IMR-90 (cell line): ENCODE measurements at regions not wholly inside any gene's neighbourhood (a gene's known extent, or its start where the extent isn't known, plus 50 kb on each side); places are given as distances from the start of the nearest gene placed in this dataset.

Experiments used
- ATAC-seq: fragments of 200-7000 bp; cut with Tn5 transposase; 2 replicates; pipeline ENCODE4 v1.9.1; 2020; ENCODE audit warnings: low read depth, mild to moderate bottlenecking, moderate library complexity
- BruUV-seq: library from RNA; stranded (reverse); fragments of 400-500 nt; replicated peaks from 2 replicates; lab custom pipeline; 2021; lab: Mats Ljungman, UMichigan
- CTCF ChIA-PET: fragments of 300-600 bp; formaldehyde crosslinking; extraction: SDS; loops from one replicate; lab custom pipeline; 2021; ENCODE audit warnings: antibody characterized with exemption; lab: Yijun Ruan, JAX
- POLR2A ChIA-PET: fragments of 300-600 bp; sonication (Branson Sonifier 250); formaldehyde crosslinking; loops from one replicate; lab custom pipeline; 2022; ENCODE audit warnings: antibody characterized with exemption; ENCODE audit not compliant: unreplicated experiment; lab: Charles Lee
- DNase-seq: peaks from one replicate; pipeline ENCODE4 v3.0.0; 2013
- H2AFZ ChIP-seq: replicated peaks from 2 replicates; pipeline ENCODE3; 2013; ENCODE audit warnings: low read length, mild to moderate bottlenecking; ENCODE audit not compliant: poor library complexity
- H2AK5ac ChIP-seq: 2 replicates; pipeline ENCODE4 v1.6.1; 2013; ENCODE audit warnings: low read depth, low read length, inconsistent platforms
- H2AK9ac ChIP-seq: replicated peaks from 2 replicates; pipeline ENCODE3; 2013; ENCODE audit warnings: mild to moderate bottlenecking, low read depth, low read length, moderate library complexity; ENCODE audit not compliant: poor library complexity
- H2BK120ac ChIP-seq: 2 replicates; pipeline ENCODE4 v1.6.1; 2013; ENCODE audit warnings: low read depth, low read length, inconsistent platforms
- H2BK15ac ChIP-seq: 3 replicates; pipeline ENCODE4 v1.6.1; 2013; ENCODE audit warnings: low read depth, low read length, inconsistent platforms
- H2BK20ac ChIP-seq: 2 replicates; pipeline ENCODE4 v1.6.1; 2013; ENCODE audit warnings: low read depth, mild to moderate bottlenecking, inconsistent platforms, low read length, moderate library complexity
- H2BK5ac ChIP-seq: 2 replicates; pipeline ENCODE4 v1.6.1; 2013; ENCODE audit warnings: mild to moderate bottlenecking, low read depth, low read length, inconsistent platforms; ENCODE audit not compliant: poor library complexity, severe bottlenecking
- H3K14ac ChIP-seq: replicated peaks from 2 replicates; pipeline ENCODE4 v1.6.1; 2013; ENCODE audit warnings: low read depth, low read length, inconsistent platforms
- H3K18ac ChIP-seq: 2 replicates; pipeline ENCODE4 v1.6.1; 2013; ENCODE audit warnings: low read depth, low read length, control low read depth
- H3K23ac ChIP-seq: 2 replicates; pipeline ENCODE4 v1.6.1; 2013; ENCODE audit warnings: low read depth, low read length, inconsistent platforms
- H3K27ac ChIP-seq: 2 replicates; pipeline ENCODE4 v1.5.1; 2013; ENCODE audit warnings: mild to moderate bottlenecking, control low read depth, low read length; ENCODE audit not compliant: insufficient read depth
- H3K27me3 ChIP-seq: 2 replicates; pipeline ENCODE4 v1.6.1; 2013; ENCODE audit warnings: low read length; ENCODE audit not compliant: control insufficient read depth, insufficient read depth
- H3K36me3 ChIP-seq: 2 replicates; pipeline ENCODE4 v1.6.1; 2013; ENCODE audit warnings: low read length, mixed read lengths; ENCODE audit not compliant: control insufficient read depth, insufficient read depth
- H3K4ac ChIP-seq: 2 replicates; pipeline ENCODE4 v1.6.1; 2013; ENCODE audit warnings: low read depth, low read length, inconsistent platforms
- H3K4me1 ChIP-seq: 2 replicates; pipeline ENCODE4 v1.6.1; 2013; ENCODE audit warnings: low read length, mixed read lengths; ENCODE audit not compliant: control insufficient read depth, insufficient read depth
- H3K4me2 ChIP-seq: 2 replicates; pipeline ENCODE4 v1.6.1; 2013; ENCODE audit warnings: low read depth, mild to moderate bottlenecking, control low read depth, low read length, moderate library complexity
- H3K4me3 ChIP-seq: 2 replicates; pipeline ENCODE4 v1.5.1; 2013; ENCODE audit warnings: low read depth, mild to moderate bottlenecking, control low read depth, low read length, moderate library complexity; ENCODE audit not compliant: insufficient read depth
- H3K56ac ChIP-seq: 2 replicates; pipeline ENCODE4 v1.6.1; 2013; ENCODE audit warnings: low read length, inconsistent platforms; ENCODE audit not compliant: insufficient read depth; ENCODE audit errors: extremely low read depth
- H3K79me1 ChIP-seq, 2 experiments: 2 replicates each; pipeline ENCODE4 v1.6.1; 2013; ENCODE audit warnings: low read length in 2 of 2, inconsistent platforms in 1 of 2, low read depth in 1 of 2
- H3K9ac ChIP-seq: 2 replicates; pipeline ENCODE4 v1.6.1; 2013; ENCODE audit warnings: low read depth, low read length, control low read depth
- H3K9me1 ChIP-seq: 2 replicates; pipeline ENCODE4 v1.6.1; 2013; ENCODE audit warnings: low read length, inconsistent platforms; ENCODE audit not compliant: insufficient read depth
- H3K9me3 ChIP-seq: 2 replicates; pipeline ENCODE4 v1.6.1; 2013; ENCODE audit warnings: low read length; ENCODE audit not compliant: control insufficient read depth, insufficient read depth
- H4K20me1 ChIP-seq: 2 replicates; pipeline ENCODE4 v1.6.1; 2013; ENCODE audit warnings: low read length, inconsistent platforms; ENCODE audit not compliant: insufficient read depth
- H4K5ac ChIP-seq: 2 replicates; pipeline ENCODE4 v1.6.1; 2013; ENCODE audit warnings: mild to moderate bottlenecking, low read depth, low read length, control low read depth
- H4K8ac ChIP-seq, 2 experiments: 2 replicates each; pipeline ENCODE4 v1.6.1; 2013; ENCODE audit warnings: low read depth in 2 of 2, low read length in 2 of 2, control low read depth in 1 of 2, inconsistent platforms in 1 of 2
- H4K91ac ChIP-seq: 2 replicates; pipeline ENCODE4 v1.6.1; 2013; ENCODE audit warnings: low read depth, low read length, inconsistent platforms; ENCODE audit not compliant: insufficient read depth
- BHLHE40 ChIP-seq: fragments of 150-350 bp; IDR thresholded peaks from 2 replicates; pipeline ENCODE4 v1.6.1; 2016; ENCODE audit warnings: mild to moderate bottlenecking, low read depth, low read length
- CEBPB ChIP-seq: IDR thresholded peaks from 2 replicates; pipeline ENCODE4 v1.6.1; 2012; ENCODE audit warnings: low read depth, low read length, improper control_type of control experiment
- MAFK ChIP-seq: IDR thresholded peaks from 2 replicates; pipeline ENCODE4 v1.6.1; 2012; ENCODE audit warnings: low read depth, low read length, improper control_type of control experiment
- MXI1 ChIP-seq: IDR thresholded peaks from 2 replicates; pipeline ENCODE4 v1.6.1; 2012; ENCODE audit warnings: low read depth, mild to moderate bottlenecking, low read length, moderate library complexity, borderline replicate concordance
- NFE2L2 ChIP-seq: fragments of 150-350 bp; IDR thresholded peaks from 2 replicates; pipeline ENCODE4 v1.6.1; 2016; ENCODE audit warnings: low read depth, mild to moderate bottlenecking, low read length
- RAD21 ChIP-seq: IDR thresholded peaks from 2 replicates; pipeline ENCODE4 v1.6.1; 2012; ENCODE audit warnings: low read length, improper control_type of control experiment
- RFX5 ChIP-seq: IDR thresholded peaks from 2 replicates; pipeline ENCODE4 v1.8.0; 2012; ENCODE audit warnings: low read depth, mild to moderate bottlenecking, low read length, moderate library complexity
- SMC3 ChIP-seq: fragments of 150-350 bp; IDR thresholded peaks from 2 replicates; pipeline ENCODE4 v1.6.1; 2016; ENCODE audit warnings: low read depth, mild to moderate bottlenecking, antibody characterized with exemption, low read length, moderate library complexity
- USF2 ChIP-seq: fragments of 150-350 bp; IDR thresholded peaks from 2 replicates; pipeline ENCODE4 v1.6.1; 2017; ENCODE audit warnings: mild to moderate bottlenecking, antibody characterized with exemption, low read length, low read depth
- whole genome bisulfite sequencing, 2 experiments: methylation state at CpG; one replicate each; pipeline versions ENCODE4 v1.1.5 to v1.1.7; 2013; ENCODE audit warnings: missing lambda C conversion rate in 2 of 2; ENCODE audit not compliant: insufficient read length in 1 of 2; ENCODE audit errors: extremely low coverage in 2 of 2; 5-methylcytosine and 5-hydroxymethylcytosine counted together
- dilution Hi-C: fragments of 300-500 bp; cut with HindIII; formaldehyde crosslinking; loops from one replicate; pipeline ENCODE4 v1.14.3; 2018; ENCODE audit warnings: low sequenced_read_pairs; ENCODE audit not compliant: unreplicated experiment
- in situ Hi-C: fragments of 300-500 bp; cut with MboI; formaldehyde crosslinking; loops from 3 replicates; pipeline ENCODE4 v1.14.3; 2019; ENCODE audit warnings: low sequenced_read_pairs, inconsistent platforms, mixed read lengths
- intact Hi-C: fragments of 100-400 bp; cut with micrococcal nuclease; formaldehyde crosslinking; loops from 2 replicates; pipeline ENCODE4 v1.10.0; 2022

DNA sequence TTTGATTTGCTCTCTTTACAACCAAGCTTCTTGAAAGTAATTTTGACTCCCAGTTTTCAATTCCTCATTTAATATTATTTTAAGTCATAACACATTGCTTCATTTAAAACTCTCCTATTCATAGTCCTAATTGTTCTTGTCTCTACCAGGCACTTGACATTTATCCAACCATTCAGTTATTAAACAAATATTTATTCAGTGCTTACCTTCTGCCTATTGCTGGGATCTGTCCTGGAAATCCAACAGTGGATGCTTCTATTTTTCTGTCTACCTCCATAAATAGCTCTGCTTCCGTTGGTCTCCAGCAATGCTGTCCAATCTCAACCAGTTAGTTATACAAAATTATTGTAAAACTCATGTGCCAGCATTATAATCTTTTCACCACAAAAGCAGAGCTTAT is 615.1 kb downstream of the ZWINT start:
- Histone ChIP-seq H3K27ac (no peak overlapping the region), H3K23ac (no peak overlapping the region), H3K4me1 (no peaks in the 10 kb centered on the region), H4K91ac (no peak overlapping the region), H3K9ac (no peak overlapping the region), H3K4ac (no peak overlapping the region), H3K79me1 (no peaks in the 10 kb centered on the region), H2AFZ (no peak overlapping the region), H3K56ac (no peak overlapping the region), H2BK120ac (no peak overlapping the region), H3K18ac (no peak overlapping the region), H2AK9ac (no peak overlapping the region), H3K36me3 (no peaks in the 10 kb centered on the region), H3K27me3 (no peaks in the 10 kb centered on the region), H3K14ac (no peak overlapping the region), H2AK5ac (no peak overlapping the region), H4K8ac (no peak overlapping the region), H3K4me2 (no peak overlapping the region), H4K5ac (no peak overlapping the region), H2BK20ac (no peak overlapping the region), H3K9me1 (no peaks in the 10 kb centered on the region), H2BK15ac (no peak overlapping the region), H3K9me3 (no peaks in the 10 kb centered on the region), H2BK5ac (no peak overlapping the region), H4K20me1 (no peaks in the 10 kb centered on the region), H3K4me3 (no peak overlapping the region)
- DNase-seq = no peak
- in situ Hi-C loops (no loop called here), intact Hi-C loops (no loop called here), dilution Hi-C loops (no loop called here)
- no CpG with 5 or more reads among the region's 1 CpG for WGBS, 2 experiments
- no TSS peak for BruUV-seq
- no peak for ATAC-seq
- no peak for TF ChIP-seq NFE2L2
- no peak for TF ChIP-seq SMC3
- TF ChIP-seq BHLHE40 = no peak
- TF ChIP-seq RAD21 = no peak
- TF ChIP-seq MAFK = no peak
- no peak for TF ChIP-seq RFX5
- no peak for TF ChIP-seq MXI1
- TF ChIP-seq USF2 = no peak
- TF ChIP-seq CEBPB = no peak
- ChIA-PET POLR2A (no interaction called here), CTCF (interaction anchor here (0.6 kb wide), 1 partner anchor 1094 kb away, joined by 4 read pairs; no protein-coding TSS in a partner anchor)
